Peyer's patch (tissue), 4 donors: ENCODE measurements at regions not wholly inside any gene's neighbourhood (a gene's known extent, or its start where the extent isn't known, plus 50 kb on each side); places are given as distances from the start of the nearest gene placed in this dataset.

Experiments used
- CTCF ChIP-seq, 6 experiments: fragments of 450-650 bp in 4 of 6; fragments of 200-600 bp in 2 of 6; sonication (generic) in 1 of 6; IDR thresholded peaks; one replicate each; pipeline ENCODE4 v1.5.1; 2017 to 2019; ENCODE audit warnings: antibody characterized with exemption in 6 of 6, mild to moderate bottlenecking in 3 of 6, moderate library complexity in 1 of 6
- POLR2A ChIP-seq, 2 donors: fragments of 450-650 bp; IDR thresholded peaks; one replicate each; pipeline ENCODE4 v1.5.1; 2017; ENCODE audit warnings: antibody characterized with exemption in 2 of 2, mild to moderate bottlenecking in 2 of 2, moderate library complexity in 2 of 2

- TF ChIP-seq CTCF (IDR thresholded peaks at IDR 0.05) (no peak), POLR2A (IDR thresholded peaks at IDR 0.05) (no peak)
These were observed 56.2 kb upstream of the ELAC2 start for GRCh38 chr17:13074026-13074425.
